ENCODE measurements at regions not wholly inside any gene's neighbourhood (a gene's known extent, or its start where the extent isn't known, plus 50 kb on each side); places are given as distances from the start of the nearest gene placed in this dataset.
A peak's percentile ranks its signal among the peaks of the same experiment; 100 is the strongest.

GRCh38 chr4:100100985-100101384 is 89.3 kb downstream of the DDIT4L start:
- TF ChIP-seq CTCF (IDR thresholded peaks at IDR 0.05; ENCODE audit: control insufficient read depth, insufficient read depth, low read depth, low read length, missing control alignments) = no peak
- no peak overlapping the region for H3K4me3 ChIP-seq (ENCODE audit: control insufficient read depth, low read depth, low read length)
- DNase-seq (ENCODE audit: low read depth) = no peak

GRCh38 chr4:100099746-100100145 is 90.5 kb downstream of the DDIT4L start:
- no peak for TF ChIP-seq CTCF (IDR thresholded peaks at IDR 0.05; ENCODE audit: control insufficient read depth, insufficient read depth, low read depth, low read length, missing control alignments)
- DNase-seq (ENCODE audit: low read depth) = no peak
- H3K4me3 ChIP-seq (ENCODE audit: control insufficient read depth, low read depth, low read length) = no peak overlapping the region

DNA sequence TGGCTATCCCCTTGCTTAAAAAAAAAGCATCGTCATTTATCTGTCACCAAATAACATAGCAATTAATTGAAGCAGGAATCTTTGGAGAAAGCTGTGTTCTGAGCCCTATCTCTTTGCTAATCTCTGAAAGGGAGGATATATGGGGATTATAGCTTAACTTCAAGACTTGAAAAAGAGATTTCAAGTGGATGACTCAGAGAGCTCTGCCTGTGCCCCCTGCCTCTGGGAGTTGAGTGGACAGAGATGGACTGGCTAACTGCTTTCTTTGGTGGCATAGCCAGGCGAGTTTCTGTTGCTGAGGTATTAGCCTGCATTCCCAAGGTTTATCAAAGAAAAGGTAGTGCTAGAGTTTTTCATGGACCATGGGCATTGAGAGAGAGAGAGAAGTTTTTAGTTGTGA is 91.6 kb downstream of the DDIT4L start:
- no peak overlapping the region for H3K4me3 ChIP-seq (ENCODE audit: control insufficient read depth, low read depth, low read length)
- no peak for TF ChIP-seq CTCF (IDR thresholded peaks at IDR 0.05; ENCODE audit: control insufficient read depth, insufficient read depth, low read depth, low read length, missing control alignments)
- DNase-seq (ENCODE audit: low read depth) = no peak

GRCh38 chr4:100098011-100098545 is 92.2 kb downstream of the DDIT4L start:
- no peak for DNase-seq (ENCODE audit: low read depth)
- H3K4me3 ChIP-seq (ENCODE audit: control insufficient read depth, low read depth, low read length) = no peak overlapping the region
- no peak for TF ChIP-seq CTCF (IDR thresholded peaks at IDR 0.05; ENCODE audit: control insufficient read depth, insufficient read depth, low read depth, low read length, missing control alignments)

DNA sequence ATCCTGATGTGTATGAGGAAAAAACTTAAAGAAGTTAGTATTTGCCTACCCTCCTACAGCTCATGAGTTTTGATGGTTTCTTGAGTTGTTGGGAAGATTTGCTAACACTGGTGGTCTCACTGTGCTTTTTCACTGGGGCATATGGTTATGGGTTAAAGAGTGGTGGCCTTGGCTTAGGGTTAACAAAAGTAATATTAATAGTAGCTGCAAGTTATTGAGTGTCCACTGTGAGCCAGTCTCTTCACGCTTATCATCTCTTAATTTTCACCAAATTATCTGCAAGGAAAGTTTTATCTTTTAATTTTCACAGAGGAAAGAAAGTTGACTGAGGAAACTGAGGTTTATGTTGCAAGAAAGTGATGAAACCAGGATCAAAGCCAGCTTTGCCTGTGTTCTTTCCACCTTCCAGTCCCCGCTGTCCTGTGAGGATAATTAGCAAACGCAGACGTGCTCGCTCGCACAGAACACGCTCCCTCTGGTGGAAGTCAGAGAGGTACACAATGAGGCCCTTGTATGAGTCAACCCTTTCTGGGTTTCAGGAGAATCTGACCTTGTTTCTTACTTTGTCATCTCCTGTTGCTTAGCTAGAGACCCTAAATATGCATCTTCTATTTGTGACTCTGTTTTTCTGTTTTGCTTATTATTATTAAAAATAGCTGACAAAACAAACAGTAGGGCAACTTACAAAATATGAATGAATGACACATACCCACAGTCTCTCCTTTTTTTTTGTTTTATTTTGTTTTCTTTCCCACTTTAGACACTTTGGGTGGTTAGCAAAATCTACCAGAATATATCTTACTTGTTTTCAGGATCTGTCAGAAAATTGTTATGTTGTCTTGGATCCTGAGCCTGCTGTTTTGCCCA is 94.3 kb downstream of the DDIT4L start:
- DNase-seq (ENCODE audit: low read depth) = peak; percentile 60
- H3K4me3 ChIP-seq (ENCODE audit: control insufficient read depth, low read depth, low read length) = no peak overlapping the region
- peak; percentile 88 for TF ChIP-seq CTCF (IDR thresholded peaks at IDR 0.05; ENCODE audit: control insufficient read depth, insufficient read depth, low read depth, low read length, missing control alignments)

GRCh38 chr4:100093091-100093866 is 97.0 kb downstream of the DDIT4L start:
- no peak overlapping the region for H3K4me3 ChIP-seq (ENCODE audit: control insufficient read depth, low read depth, low read length)
- TF ChIP-seq CTCF (IDR thresholded peaks at IDR 0.05; ENCODE audit: control insufficient read depth, insufficient read depth, low read depth, low read length, missing control alignments) = peak; percentile 86
- peak; percentile 63 for DNase-seq (ENCODE audit: low read depth)

Data from AG09309 (cell line).